ENCODE measurements at regions not wholly inside any gene's neighbourhood (a gene's known extent, or its start where the extent isn't known, plus 50 kb on each side); places are given as distances from the start of the nearest gene placed in this dataset.

GRCh38 chr9:16314476-16314875, 556.0 kb downstream of the BNC2 start (continued):
- TF ChIP-seq ELF1 (IDR thresholded peaks at IDR 0.05; ENCODE audit: borderline replicate concordance, low read depth) = no peak
- TF ChIP-seq ZNF274 (IDR thresholded peaks at IDR 0.05; ENCODE audit: low read depth, low read length) = no peak

- BruUV-seq (replicated peaks) = no TSS peak
- Histone ChIP-seq H3K27me3 (ENCODE audit: insufficient read depth, low read length) (no peaks in the 10 kb centered on the region), H4K20me1 (ENCODE audit: insufficient read depth) (no peaks in the 10 kb centered on the region), H3K36me3 (ENCODE audit: control insufficient read depth in 1 of 2, insufficient read depth in 2 of 2, low read length in 2 of 2) (no peaks in the 10 kb centered on the region), H3K27ac (ENCODE audit: low read depth, low read length) (no peak overlapping the region), H3K9me2 (ENCODE audit: insufficient read depth) (no peaks in the 10 kb centered on the region), H3K9me3 (ENCODE audit: control insufficient read depth in 1 of 2, insufficient read depth in 1 of 2, low read depth in 1 of 2, low read length in 2 of 2) (no peaks in the 10 kb centered on the region), H3K4me1 (ENCODE audit: control insufficient read depth in 1 of 2, insufficient read depth in 2 of 2, low read length in 2 of 2) (no peaks in the 10 kb centered on the region), H3K9ac (ENCODE audit: low read length) (no peak overlapping the region), H3K4me2 (ENCODE audit: low read length) (no peak overlapping the region), H2AFZ (ENCODE audit: low read depth, low read length, poor library complexity, severe bottlenecking) (no peak overlapping the region), H3K79me2 (ENCODE audit: insufficient read depth, low read length) (no peaks in the 10 kb centered on the region), H3K4me3 (replicated peaks in 1 of 2; ENCODE audit: low read depth in 1 of 2, low read length in 2 of 2) (no peak overlapping the region)
- ChIA-PET POLR2A (no interaction called here), CTCF (no interaction called here), RAD21 (ENCODE audit: low non-redundant PET in 1 of 2, low total read pairs in 2 of 2, uncharacterized antibody in 2 of 2, unreplicated experiment in 2 of 2) (no interaction called here)
- intact Hi-C loops (cut with micrococcal nuclease) = no loop called here
- no peak for DNase-seq (ENCODE audit: low read depth, low spot score)
- TF ChIP-seq CTCF (IDR thresholded peaks at IDR 0.05 in 2 of 3, conservative IDR thresholded peaks at IDR 0.05 in 1 of 3; ENCODE audit: borderline replicate concordance in 1 of 3, insufficient read depth in 1 of 3, low read depth in 2 of 3, low read length in 2 of 3) = no peak
- TF ChIP-seq ZNF274 (IDR thresholded peaks at IDR 0.05; ENCODE audit: low read depth, low read length) = no peak
- no peak for TF ChIP-seq YY1 (IDR thresholded peaks at IDR 0.05; ENCODE audit: extremely low read depth, insufficient replicate concordance, low read depth, low read length)
- no peak for TF ChIP-seq POLR2AphosphoS5 (IDR thresholded peaks at IDR 0.05; ENCODE audit: low read depth, low read length)
- TF ChIP-seq ELF1 (IDR thresholded peaks at IDR 0.05; ENCODE audit: borderline replicate concordance, low read depth) = no peak
- no peak for TF ChIP-seq SP1 (IDR thresholded peaks at IDR 0.05; ENCODE audit: low read depth)
- TF ChIP-seq CBX3 (IDR thresholded peaks at IDR 0.05; ENCODE audit: low read depth) = no peak
- no peak for TF ChIP-seq FOSL1 (IDR thresholded peaks at IDR 0.05; ENCODE audit: low read depth)
- no peak for TF ChIP-seq CEBPB (IDR thresholded peaks at IDR 0.05; ENCODE audit: low read depth)
- no peak for TF ChIP-seq EZH2phosphoT487 (IDR thresholded peaks at IDR 0.05; ENCODE audit: borderline replicate concordance)
- no peak for TF ChIP-seq JUND (IDR thresholded peaks at IDR 0.05)
- ATAC-seq = no peak
Observed at GRCh38 chr9:16315720-16316119, 554.8 kb downstream of the BNC2 start.
